GM21786 (cell line): ENCODE measurements at regions not wholly inside any gene's neighbourhood (a gene's known extent, or its start where the extent isn't known, plus 50 kb on each side); places are given as distances from the start of the nearest gene placed in this dataset.

Experiments
- ATAC-seq: cut with Tn5 transposase; IDR thresholded peaks from one replicate; pipeline ENCODE4 v1.9.1; 2021; ENCODE audit not compliant: unreplicated experiment

DNA sequence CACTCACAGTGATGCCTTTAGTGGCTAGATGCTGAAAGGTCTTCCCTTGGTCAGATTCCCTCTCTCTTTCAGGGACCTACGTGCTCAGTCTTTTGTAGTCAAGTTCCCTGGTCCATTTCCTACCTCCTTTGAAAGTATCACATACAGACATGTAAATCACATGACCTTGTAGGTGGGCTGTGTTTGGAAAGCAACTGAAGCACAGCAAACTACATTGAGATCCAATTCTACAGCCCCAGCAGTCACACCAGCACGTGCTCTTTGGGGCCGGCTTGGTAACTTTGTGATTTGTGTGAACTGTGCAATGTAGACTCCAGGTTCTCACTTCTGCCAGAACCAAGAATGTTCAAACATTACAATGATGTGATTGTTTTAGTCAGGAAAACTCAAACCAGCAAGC lies 89.7 kb upstream of the PLPP4 start:
- ATAC-seq: no peak

DNA sequence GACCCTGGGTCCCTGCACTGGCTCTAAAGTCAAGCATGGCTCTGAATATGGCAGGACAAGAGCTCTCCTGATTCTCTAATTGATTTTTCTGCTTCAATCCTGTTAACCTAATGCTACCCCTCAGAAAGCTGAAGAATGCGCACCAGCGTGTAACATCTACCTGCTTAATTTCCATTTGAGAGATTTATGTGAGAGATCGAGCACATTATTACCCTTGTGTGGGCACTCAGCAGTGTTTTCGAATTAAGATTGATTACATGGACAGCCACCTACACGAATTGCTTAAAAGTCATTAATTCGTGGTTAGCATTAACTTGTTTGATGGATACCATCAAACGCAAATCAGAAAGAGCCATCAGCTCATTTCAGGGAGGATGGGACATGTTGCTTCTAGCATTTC lies 88.7 kb upstream of the PLPP4 start:
- no peak for ATAC-seq

DNA sequence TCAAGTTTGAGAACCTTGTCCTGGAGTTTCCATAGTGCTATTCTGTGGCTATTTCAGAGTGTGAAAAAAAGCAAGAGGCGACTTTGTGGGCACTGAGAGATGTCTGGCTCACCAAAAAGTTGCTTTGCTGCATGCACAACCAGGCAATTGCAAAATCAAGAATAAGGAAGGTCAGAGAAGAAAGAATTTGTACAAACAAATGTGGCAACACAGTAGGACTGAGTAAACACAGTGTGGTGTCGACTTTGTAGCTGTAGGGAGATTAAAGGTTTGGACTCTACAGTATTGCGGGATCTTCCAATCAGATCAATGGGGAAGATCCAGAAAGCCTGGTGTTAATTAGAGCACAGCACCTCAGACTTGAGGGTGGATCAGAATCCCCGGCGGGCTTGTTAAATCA lies 88.1 kb upstream of the PLPP4 start:
- no peak for ATAC-seq

DNA sequence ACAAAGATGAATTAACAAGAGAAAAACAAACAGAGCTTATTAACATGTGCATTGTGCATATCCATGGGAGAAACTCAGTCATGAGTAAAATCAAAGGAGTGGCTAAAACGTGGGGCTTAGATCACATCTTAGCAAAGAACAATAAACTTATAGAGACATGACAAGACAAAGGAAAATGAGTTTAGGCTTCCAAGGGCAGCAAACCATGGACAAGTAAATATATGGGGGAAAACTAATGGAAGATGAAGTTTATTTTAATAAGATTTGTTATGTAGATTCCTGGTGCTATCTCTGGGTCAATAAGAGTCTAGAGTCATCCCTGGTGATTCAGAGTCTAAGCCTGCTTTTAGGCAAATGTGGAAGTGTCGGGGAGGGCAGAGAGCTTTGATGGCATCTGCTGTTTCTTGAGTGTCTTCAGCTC lies 87.2 kb upstream of the PLPP4 start:
- ATAC-seq: no peak

DNA sequence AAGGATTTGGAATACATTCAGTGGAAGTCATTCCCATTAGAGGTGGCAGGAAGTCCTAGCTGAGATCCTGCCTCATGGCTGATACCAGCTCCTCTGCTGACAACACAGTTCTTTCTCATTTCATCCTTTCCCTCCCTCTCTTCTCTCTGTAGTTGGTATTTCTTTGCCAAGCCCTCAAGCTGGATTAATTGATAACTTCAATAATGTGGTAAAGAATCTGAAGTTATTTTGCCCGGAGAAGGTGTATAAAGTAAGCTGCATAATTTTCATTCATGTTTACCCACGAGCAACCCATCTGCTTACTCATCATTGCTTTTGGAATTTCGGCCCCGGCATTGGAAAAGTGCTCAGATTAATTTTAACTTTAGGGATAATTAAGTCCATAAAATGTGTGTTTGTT lies 85.2 kb upstream of the PLPP4 start:
- no peak for ATAC-seq

DNA sequence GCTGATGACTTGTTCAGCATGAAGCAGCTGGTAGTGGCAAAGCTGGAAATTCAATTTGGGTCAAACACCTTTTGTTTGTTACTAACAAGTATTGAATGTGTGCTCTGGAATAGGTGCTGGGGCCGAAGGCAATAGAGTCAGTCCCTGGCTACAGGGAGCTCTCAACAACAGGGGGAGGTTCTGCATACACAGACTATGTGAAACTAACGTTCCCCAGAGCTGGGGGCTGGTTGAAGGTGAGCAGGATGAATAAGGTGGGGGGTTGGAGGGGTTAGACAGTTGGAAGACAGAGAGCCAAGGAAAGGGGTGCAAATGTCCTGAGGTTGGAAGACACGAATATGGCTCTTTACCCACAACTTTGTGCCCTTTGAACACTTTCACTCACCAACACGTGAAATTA lies 84.1 kb upstream of the PLPP4 start:
- no peak for ATAC-seq

DNA sequence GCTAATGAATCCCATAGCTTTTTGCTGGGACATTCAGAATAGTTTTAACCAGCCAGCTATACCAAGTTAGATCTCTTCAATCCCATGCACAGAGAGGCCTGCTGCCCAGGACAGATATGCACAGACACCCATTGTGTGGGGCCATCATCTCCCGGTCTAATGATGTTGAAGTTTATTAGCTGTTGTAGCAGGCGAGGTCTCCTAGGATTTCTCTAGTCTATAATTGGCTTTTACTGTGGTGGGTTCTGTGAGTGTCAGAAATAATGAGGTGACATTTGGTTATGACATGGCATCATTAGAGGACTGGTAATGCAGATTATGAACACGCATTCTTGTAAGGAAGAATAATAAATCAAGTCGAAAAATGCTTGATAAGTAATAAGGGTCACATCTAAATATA lies 81.4 kb upstream of the PLPP4 start:
- ATAC-seq: no peak

DNA sequence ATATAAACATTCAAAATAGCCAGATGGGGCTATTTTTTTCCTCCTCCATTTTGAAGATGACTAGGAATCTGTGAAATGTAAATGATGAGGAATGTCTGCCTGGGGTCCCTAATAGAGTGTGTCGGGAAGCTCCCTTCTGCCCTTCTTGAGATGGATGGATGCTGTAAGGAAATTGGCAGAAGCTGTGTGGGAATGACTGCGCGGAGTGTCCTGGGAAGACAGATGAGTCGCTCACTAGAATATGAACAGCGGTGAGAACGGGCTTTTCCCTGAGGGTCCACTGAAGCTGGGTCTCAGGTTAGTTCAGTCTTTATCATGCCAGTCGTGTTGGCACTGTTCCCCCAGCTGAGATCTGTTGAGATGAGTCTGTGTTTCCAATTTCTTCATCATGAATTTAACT lies 75.1 kb upstream of the PLPP4 start:
- no peak for ATAC-seq

DNA sequence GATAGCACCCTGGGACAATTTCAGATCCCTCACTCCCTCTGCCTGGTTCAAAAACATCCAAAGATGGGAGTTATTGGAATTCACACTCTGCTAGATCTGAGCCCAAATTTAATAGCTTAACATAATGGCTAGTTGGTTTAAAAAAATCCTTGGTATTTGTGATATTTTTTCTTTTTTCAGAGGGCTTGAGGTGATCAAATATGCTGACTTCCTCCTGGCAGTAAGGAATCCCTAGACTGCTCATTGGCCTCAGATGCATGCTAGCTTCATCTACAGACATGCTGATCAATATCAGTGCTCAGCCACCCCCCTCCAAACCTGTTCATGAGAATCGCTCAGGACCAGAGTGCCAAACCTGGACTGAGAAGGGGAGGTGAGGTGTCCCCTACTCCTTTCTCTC lies 74.7 kb upstream of the PLPP4 start:
- no peak for ATAC-seq

DNA sequence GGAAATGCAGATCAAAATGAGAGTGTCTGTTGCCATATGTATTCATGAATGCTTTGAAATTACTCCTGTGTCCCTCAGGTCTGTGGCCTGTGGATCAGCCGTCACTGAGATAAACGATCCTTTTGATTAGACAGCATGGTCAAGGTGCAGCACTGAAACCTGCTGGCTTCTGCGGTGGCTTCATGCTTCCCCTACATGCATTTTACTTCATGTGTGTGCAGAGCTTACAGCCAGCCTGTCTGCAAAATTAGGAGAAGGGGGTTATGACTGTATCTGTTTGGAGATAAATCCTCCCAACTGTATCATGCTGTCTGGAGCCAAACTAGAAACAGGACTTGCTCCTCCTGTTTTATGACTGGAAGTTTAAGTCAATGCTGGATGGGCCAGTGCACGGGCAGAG lies 71.0 kb upstream of the PLPP4 start:
- no peak for ATAC-seq

DNA sequence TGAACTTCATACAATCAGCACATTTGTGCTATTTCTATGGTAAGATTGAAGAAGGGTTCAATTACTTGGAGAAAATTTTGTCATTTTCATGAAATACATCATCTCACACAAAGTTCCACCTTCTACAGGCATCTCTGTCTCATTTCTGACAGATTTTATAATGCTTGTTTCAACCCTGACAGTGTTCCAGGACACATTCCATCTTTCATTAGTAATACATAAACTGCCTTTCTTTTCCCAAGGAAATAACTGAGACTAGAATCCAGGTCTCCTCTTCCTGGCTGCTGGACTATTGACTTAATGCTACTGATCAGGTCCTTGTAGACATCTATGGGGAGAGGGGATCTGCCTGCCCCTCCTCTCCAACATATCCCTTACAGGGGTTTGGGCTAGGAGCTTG lies 70.1 kb upstream of the PLPP4 start:
- no peak for ATAC-seq

DNA sequence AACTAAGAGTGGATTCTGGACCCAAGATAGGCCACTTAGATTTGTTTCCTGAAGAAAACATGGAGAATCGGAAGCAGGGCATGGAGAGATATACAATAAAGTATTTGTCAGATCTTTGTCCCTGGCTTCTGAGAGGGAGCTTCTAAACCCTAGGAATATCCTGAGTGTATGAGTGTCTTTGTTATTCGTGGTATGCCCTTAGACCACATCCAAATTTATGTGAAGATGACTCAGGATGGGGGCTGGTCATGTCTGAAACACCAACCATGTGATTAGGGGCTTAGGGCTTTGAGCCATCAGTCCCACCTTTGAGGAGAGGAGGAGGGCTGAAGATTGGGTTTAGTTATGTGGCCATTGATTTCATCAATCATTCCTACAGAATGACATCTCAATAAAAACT lies 69.7 kb upstream of the PLPP4 start:
- ATAC-seq: no peak

DNA sequence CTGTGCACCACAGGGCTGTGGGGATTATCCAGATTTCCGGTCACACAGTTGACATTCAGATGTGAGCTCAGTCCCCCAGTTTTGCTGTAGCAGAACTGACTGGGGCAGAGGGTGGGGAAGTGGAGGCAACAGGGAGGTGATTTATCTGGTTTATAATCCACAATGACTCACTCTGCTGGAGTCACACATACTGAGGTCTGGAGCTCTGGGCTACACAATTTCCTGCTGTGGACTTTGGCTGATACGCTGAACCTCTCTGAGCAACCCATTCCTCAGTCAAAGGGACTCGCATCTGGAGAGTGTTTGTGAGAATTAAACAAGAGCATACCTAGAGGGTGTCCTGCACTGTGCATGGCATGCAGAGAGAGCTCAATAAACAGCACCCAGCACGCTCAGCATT lies 64.8 kb upstream of the PLPP4 start:
- ATAC-seq: no peak

DNA sequence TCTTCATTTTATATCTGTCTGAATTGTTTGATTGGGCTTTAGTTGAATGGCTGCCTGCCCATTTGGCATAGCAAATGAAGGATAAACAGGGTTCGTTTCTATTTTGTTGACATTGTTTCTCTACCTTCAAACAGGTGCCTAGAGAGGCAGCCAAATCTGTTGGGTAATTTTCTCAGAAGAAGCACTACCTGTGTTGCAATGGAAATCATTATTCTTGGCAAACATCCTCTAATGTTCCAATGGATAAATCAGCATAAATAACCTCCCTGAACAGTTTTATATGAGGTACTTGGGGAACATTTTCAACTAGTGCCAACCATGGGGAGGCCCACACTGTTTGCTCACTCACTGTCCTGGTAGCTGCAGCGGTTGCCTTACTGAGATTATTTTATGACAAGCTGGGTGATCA lies 64.4 kb upstream of the PLPP4 start:
- ATAC-seq: no peak

DNA sequence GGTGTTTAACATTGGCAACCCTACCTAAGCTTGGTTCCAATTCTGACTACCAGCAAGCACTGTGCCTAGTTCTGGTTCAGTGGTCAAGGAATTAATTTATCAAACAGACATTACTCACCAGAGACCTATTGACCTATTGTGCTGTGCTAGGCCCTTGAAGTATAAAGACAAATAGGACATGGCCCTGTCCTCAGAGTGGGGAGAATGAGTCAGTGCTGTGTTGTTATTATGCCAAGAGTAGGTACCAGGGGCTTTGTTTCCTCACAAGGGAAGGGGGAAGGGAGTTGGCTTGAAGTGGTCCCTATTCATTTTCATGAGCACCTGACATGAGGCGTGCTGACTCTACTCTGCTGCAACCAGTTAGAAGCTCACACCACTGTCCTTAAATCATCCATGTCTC lies 62.6 kb upstream of the PLPP4 start:
- no peak for ATAC-seq

DNA sequence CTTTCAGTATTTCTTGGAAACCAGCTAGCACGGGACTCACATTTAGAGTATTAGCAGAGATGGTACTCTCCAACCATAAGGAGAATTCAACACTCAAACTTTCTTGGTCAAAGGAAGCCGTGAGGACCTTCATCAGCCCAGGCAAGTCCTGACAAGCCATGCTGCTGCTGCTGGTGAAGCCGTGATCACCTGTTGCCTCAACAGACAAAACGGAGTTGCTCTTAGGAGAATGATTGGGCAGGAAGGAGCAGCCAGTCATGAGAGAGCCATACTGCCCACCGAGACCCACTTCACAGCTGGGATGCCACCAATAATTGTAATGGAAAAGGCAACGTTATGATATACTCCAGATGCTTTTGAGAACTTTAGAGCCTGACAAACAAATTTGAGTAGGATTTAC lies 60.8 kb upstream of the PLPP4 start:
- no peak for ATAC-seq

DNA sequence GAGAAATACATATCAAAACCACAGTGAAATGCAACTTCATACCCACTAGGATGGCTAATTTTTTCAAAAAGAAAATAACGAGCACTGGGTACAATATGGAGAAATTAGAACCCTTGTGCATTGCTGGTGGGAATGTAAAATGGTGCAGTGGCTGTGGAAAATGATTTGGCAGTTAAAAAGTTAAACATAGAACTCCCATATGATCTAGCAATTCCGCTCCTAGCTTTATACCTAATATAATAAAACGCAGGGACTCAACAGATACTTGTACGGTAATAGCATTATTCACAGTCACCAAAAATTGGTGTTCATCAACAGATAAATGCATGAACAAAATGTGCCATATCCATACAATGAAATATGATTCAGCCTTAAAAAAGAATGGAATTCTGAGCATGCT lies 58.8 kb upstream of the PLPP4 start:
- ATAC-seq: no peak

DNA sequence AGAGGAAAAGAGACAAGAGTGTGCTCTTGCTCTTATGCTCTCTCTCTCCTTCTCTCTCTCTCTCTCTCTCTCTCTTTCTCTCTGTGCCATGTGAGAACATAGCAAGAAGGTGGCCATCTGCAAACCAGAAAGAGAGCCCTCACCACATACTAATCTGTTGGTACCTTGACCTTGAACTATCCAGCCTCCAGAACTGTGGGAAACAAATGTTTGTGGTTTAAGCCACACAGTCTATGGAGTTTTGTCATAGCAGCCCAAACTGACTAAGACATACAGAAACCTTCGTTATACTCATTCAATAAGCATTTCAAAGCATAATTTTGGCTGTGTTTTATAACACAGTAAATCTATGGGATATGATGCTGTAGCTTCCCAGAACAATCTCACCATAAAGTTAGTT lies 56.4 kb upstream of the PLPP4 start:
- ATAC-seq: no peak

DNA sequence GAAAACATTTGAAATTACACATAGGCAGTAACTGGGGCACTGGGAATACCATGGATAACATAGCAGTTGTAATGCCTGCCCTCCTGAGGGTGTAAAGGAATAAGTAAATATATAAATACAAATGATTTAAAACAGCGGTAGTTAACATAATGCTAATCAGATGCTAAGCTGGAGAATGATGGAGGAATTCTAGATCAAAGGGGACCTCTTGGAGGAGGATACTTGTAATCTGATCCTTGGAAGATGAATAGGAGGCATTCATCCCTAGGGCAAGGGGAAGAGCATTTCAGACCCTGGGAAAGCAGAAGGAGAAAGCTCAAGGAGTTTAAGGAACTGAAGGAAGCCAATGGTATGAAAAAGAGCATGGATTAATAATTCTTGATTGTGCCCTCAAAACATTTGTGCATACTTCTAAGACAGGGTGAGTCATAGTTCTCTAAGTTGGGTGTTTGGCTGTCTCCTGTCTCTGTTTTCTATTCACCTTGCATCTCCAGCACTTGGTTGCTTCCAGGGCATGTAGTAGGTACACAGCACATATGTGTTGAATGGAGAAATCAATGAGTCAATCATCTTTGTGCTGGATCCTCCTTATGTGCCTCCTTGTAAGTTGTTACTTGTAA lies 54.8 kb upstream of the PLPP4 start:
- no peak for ATAC-seq

DNA sequence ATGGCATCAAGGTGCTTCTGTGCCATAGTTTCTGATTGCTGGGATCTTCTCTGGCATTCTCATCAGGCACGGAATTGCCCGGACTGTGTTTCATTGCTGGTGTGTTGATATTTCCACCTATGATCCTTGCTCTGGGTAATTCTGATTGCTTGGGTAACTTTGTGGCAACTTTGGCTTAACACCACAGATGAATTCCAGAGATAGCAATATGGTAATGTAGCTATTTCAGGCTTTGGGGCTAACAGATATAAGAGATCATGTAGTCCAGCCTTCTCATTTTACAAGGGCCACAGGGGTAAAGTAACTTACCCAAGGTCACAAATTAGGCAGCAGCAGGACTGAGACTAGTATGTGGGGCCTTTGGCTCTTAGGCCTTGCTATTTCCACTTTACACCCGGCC lies 53.9 kb upstream of the PLPP4 start:
- ATAC-seq: no peak

DNA sequence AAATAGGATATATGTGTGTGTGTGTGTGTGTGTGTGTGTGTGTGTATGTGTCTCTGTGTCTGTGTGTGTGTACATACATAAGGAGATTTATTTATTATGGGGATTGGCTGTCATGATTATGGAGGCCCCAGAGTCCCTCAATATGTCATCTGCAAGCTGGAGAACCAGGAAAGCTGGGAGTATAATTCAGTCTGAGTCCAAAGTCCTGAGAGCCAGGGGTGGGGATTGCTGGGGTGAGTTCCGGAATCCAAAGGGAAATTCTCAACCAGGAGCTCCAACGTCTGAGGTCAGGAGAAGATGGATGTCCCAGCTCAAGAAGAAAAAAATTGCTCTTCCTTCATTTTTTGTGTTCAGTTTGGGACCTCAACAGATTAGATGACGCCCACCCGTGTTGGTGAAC lies 50.7 kb upstream of the PLPP4 start:
- no peak for ATAC-seq
